Forelimb muscle (tissue), 1 donor: ENCODE measurements at regions not wholly inside any gene's neighbourhood (a gene's known extent, or its start where the extent isn't known, plus 50 kb on each side); places are given as distances from the start of the nearest gene placed in this dataset.

Source experiments
- DNase-seq: peaks from one replicate; pipeline ENCODE4 v3.0.0-alpha.2; 2013; ENCODE audit warnings: low read depth

DNA sequence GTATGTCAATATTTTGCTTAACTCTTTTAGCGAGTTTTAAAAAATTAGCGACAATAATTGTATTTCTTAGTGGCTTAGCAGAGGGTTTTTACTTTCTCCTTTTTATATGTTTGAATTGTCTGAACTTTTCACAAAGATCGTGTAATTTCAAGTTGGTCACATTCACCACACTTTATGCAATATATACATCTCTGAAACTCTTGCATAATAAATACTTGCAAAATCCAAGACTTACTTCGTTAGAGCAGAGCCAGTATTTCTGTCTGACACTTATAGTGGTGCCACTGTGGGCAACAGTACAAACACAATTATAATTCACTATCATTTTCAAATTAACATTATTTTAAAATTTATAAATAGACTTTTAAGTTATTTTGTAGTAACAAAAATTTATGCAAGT lies 62.0 kb downstream of the SUCNR1 start:
- no peak for DNase-seq

DNA sequence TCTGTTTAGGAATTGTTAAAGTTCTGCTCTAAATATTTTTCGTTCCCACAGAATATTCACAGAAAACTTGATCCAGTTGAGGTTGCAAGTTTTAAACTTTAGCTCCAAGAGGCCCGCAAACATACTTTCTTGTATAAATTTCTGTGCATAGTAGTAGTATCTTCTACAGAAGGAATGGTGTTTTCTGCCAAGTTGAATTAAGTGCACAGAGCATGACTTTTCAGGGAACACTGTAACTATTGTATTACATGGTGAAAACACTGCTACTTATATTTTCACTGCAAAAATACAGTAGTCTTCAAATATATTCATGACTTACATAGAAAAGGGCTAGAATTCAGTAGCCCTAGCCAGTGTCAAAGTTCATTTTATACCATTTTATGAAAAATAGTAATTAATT lies 67.0 kb downstream of the SUCNR1 start:
- DNase-seq: no peak

DNA sequence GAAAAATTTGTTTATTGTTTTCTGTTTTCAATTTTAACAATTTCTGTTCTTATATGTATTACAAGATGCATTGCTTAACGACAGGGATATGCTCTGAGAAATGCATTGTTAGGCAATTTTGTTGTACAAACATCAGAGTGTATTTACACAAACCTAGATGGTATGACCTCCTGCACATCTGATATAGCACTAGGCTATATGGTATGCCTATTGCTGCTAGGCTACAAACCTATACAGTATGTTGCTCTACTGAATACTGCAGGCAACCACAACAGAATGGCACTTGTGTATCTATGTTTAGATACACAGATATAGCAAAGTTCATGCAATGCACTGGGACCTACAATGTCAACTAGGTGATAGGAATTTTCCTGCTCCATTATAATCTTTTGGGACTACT lies 70.1 kb downstream of the SUCNR1 start:
- no peak for DNase-seq

DNA sequence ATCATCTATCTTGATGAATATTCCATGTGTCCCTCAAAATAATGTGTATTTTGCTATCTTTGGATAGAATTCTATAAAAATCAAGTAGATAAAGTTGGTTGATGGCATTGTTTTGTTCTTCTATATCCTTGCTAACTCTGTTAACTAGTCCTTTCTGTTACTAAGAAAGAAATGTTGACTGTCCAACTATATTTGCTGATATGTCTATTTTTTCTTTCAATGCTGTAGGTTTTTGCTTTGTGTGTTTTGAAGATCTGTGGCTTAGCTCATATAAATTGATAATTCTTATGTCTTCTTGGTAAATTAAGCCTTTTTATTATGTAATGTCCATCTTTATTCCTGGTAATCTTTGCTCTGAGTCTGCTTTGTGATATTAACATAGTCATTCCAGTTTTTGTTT lies 70.9 kb downstream of the SUCNR1 start:
- no peak for DNase-seq

DNA sequence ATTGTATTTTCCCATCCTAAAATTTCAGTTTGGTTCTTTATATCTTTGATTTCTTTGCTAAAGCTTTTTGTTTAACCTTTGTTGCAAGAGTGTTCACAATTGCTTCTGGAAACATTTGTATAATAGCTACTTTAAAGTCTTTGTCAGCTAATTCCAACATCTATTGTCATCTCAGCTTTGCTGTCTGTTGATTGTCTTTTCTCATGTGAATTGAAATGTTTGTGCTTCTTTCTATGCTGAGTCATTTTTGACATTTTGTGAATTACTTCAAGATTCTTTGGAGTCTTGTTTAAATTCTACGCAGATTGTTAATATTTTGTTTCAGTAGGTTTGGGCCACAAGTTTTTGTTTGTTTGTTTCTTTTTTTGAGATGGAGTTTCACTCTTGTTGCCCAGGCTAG lies 73.2 kb downstream of the SUCNR1 start:
- DNase-seq: no peak

DNA sequence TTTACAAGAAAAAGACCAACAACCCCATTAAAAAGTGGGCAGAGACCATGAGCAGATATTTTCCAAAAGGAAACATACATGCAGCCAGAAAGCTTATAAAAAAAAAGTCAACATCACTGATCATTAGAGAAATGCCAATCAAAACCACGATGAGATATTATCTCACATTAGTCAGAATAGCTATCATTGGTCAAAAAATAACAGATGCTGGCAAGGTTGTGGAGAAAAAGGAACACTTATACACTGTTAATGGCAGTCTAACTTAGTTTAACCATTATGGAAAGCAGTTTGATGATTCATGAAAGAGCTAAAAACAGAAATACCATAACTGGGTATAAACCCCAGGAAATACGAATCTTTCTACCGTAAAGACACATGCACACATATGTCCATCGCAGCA lies 76.3 kb downstream of the SUCNR1 start:
- no peak for DNase-seq

DNA sequence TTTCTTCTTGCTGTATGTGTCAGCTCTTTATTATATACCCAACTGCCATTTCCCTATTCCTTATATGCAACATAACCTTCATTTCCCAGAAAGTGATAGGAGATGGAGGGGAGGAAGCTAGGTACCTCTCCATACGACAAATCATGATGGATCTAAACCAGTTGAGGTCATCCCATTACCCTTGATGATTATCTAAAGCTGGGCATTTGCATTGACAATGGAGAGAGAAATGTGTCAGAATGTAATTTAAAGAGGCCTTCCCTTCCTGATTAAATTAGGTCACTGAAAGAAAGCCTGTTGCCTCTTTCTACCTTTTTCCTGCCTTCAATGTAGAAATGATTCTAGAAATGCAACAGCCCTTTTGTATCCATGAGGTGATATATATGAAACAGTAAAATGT lies 81.9 kb downstream of the SUCNR1 start:
- DNase-seq: no peak

DNA sequence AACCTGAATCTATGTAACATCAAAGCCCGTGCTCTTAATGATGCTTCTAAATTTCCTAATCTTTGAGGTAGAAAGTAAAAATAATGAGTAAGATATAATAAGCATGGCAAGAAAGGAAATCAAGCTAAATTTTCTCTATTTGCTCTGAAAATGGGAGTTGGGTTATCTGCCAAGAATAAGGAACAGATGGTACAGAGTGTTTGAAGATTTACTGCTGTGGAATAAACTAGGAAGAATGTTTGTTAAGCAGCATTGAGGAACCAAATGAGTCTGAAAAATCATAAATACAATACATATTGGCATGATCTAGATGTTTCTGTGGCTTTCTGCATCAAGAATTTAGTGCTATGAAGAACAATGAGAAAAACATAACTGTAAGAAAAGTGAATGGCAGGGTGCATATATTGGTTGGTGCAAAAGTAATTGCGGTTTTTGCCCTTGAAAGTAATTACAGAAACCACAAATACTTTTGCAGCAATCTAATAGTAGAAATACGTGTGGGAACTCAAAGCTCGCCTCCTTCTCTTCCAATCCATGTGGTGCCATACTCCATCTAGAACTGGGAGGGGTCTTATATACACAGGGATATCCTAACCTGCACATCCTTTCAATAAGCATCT lies 87.6 kb downstream of the SUCNR1 start:
- DNase-seq: no peak

DNA sequence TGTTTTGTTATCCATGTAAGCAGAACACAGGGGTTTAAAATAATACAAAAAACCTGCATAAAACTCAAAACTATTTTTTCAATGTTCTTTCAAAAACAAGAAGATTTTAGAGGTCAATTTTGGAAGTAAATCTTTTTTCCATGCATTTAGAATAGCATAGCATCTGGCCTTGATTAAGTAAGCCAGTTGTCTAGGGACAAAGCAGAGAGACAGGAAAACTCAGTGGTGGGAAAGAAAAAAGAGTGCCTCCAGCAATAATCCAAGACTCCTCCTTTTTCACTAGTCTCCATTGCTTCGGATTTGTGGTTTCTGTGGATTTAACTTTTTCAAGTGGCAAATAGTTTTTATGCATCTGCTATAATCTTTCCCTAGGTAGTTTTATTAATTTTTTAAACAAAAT lies 88.9 kb downstream of the SUCNR1 start:
- peak; percentile 36 for DNase-seq

DNA sequence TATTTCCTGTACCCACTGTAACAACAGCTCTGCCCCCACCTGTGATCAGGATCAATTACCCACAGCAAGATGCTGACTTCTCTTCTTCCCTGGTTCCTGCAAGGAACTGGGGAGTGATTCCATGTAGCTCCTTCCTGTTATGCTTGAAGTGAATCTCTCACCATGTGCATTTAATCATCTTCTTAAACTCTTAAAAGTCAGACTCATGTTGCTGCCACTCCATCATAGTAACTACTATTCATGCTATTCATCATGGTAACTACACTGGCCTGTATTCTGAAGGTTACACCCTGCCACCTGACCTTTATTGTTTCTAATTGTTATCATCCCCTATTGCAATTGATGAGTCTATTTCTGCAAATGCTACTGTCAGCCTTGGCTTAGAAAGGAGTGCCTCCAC lies 89.5 kb downstream of the SUCNR1 start:
- no peak for DNase-seq

DNA sequence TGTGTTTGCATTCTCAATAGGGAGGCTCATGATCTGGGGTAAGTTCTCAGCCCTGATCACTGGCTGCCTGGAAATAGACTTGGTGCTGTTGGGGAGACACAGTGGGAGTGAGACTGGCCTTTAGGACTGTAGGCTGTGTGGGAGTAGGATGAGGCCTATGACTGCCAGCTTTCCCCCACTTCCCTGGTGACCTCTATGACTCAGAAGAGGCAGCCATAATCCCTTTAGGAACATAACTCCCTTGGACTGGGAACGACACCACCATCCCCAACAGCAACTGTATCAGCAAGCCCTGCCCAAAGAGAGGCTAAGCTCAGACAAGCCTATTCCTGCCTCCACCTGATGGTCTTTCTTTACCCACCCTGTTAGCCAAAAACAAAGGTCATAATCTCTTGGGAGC lies 91.3 kb downstream of the SUCNR1 start:
- DNase-seq: no peak

DNA sequence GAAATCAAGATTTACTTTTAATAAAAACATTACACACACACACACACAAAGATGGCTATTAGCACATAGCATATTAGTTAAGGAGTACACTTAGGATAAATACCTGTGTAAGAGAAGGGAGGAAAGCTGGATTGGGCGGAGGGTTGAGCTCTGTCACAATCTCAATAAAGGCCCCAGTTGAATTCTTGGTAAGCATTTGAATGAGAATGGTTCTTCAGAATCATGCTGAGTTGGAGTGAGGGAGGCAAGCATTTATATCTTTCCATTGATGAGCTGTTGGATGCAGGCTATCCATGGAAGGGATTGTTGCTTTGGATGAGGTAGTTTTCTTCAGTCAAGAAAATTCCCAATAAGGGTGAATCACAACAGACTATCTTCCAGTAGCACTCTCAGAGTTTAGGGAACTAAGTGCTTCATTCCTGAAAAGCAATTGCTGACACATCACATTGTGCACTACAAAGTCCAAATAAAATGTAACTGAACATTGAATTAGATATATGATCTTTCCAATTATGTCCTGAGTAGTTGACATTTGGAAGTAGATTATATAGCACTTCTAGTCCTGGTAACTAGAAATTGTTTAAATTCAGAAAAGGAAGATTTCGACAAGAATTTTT lies 95.7 kb downstream of the SUCNR1 start:
- DNase-seq: no peak

DNA sequence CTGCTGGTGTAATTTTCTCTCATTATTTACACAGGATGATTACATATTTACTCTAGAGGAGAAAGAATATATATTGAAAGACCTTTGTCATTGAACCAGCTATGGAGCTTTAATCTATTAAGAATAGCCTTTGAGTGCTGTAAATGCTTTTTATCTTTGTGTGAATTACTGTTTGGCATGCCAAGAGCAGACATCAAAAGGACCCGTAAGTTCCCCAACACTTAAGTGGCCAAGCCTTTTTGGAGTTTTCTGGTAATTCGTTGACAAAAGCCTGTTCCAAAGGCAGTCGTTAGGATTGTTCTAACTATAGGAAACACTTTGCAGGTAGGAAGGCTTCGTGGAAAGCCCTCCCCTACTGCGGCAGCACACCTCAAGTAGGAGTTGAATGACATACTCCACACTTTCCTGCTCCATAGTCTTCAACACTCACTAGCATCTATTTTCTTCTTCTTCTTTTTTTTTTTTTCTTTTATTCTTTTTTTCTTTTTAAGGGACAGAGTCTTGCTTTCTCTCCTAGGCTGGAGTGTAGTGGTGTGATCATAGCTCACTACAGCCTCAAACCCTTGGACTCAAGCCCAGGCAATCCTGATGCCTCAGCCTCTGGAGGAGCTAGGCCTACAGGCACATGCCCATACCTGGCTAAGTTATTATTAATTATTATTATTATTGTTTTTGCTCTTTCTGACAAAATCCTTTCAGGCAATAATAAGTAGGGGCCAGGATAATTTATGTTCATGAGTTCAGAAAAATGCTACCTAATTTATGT lies 98.6 kb downstream of the SUCNR1 start:
- DNase-seq: no peak

DNA sequence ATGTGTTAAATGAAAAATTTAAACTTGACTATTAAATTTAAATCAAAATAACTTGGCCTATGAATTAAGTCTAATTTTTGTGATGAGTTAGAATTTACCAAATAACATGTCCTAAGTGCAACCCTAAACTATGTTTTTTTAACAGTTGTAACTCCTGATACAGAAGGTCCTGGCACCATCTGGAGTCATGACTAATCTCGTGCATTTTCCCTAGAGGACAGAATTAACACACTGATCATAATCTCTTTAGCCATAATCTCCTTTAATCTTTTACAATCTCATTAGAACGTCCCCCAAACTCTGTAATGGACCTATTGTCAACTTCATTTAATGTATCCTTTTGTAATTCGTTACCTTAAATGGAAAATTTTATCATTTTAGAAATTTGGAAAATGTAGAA lies 100.6 kb downstream of the SUCNR1 start:
- DNase-seq: no peak

DNA sequence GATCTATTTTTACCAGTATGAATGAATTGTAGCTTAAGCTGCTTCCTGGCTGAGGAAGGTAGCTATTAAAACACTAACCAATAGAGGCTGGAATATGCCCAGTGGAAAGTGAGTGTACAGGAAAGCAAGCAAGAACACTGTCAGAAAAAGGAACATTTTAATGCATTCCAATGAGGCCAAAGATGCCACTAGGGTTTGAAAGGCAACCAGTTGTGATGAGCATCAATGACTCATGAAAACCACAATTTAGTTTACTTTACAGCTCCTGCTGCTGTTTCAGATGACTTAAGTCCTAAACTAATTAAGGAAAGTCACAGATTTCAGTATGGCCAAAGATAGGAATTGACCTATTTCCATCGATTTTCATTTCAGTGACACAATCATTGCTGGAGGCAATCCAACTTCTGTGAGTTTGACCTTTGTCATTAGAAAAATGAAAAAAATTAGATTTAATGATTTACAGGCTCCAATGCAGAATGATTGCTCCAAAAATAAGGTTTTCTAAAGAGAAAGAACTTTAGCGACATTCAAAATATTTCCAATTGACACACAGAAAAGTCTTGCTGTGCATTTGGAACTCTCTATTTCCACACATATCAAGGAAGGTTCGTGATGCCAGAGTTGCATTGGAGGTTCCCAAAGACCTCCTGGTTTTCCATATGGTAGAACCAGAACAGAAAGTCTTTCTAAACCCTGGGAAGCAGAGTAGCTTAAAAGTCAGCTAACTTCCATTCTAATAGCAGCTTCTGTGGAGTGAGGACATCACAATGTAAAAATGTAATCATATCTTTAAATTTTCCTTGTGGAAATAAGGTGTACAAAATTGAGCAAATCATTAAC lies 103.0 kb downstream of the SUCNR1 start:
- no peak for DNase-seq

DNA sequence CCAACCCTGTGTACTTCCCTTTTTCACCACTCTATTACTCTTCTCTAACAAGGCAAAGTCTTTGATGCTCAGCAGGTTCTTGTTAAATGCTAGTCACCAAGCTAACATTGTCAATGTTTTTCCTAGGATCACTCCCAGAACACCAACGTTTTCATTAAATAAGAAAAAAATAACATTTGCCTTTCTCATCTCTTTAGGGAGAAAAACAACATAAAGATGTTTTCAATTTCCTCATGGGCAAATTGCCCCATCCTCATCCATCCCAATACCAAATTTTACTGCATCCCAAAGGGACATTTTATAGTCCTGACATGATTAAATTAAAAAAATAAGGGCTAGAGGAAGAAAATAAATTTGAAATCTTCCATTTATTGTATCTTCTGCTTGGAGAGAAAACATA lies 106.5 kb downstream of the SUCNR1 start:
- DNase-seq: peak; percentile 83

DNA sequence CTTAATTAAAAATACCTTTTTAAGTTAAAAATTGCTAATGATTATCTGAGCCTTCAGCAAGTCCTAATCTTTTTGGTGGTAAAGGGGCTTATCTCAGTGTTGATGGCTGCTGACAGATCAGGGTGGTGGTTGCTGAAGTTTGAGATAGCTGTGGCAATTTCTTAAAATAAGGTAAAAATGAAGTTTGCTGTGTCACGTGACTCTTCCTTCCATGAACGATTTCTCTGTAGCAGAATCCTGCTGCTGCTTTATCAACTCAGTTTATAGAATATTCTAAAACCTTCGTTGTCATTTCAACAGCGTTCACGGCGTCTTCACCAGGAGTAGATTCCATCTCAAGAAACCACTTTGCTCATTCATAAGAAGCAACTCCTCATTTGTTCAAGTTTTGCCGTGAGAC lies 110.1 kb downstream of the SUCNR1 start:
- DNase-seq: no peak

DNA sequence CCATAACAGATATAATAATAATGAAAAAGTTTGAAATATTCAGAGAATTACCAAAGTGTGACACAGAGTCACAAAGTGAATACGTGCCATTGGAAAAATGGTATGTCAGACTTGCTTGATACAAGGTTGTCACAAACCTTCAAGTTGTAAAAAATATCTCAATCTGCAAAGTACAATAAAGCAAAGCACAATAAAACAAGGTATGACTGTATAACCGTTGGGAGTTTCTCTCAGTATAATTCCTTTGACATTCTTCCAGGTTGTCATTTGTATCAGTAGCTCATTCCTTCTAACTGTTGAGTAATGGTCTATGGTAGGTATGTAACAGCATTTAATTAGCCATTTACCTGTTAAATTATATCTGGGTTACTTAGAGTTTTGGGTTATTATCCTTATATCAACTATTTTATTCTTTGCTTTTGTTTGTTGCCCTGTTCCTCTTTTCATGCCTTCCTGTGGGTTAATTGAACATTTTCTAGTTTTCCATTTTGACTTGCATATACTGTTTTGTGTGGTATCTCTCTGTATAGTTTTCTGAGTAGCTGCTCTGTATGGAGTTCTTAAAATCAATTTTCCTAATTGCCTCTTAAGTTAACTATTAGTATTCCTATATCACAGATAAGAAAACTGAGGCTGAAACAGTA lies 112.5 kb downstream of the SUCNR1 start:
- DNase-seq: no peak

DNA sequence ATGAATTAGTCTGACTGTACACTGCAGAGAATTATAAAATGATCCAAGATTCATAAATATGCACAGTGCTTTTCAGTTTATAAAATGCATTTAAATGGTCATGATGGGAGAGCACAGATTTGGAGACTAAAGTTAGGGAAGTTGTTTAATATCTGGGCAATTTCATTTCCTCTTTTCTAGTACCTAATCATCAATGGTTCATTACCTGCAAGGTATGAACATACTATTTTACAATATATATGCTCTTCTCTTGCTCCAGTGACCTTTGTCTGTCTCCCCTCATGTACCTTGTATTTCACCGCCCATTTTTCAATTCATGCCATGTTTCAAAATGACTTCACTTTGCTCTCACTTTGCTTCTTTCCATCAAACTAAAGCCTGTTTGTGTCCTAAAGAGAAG lies 114.5 kb downstream of the SUCNR1 start:
- no peak for DNase-seq

DNA sequence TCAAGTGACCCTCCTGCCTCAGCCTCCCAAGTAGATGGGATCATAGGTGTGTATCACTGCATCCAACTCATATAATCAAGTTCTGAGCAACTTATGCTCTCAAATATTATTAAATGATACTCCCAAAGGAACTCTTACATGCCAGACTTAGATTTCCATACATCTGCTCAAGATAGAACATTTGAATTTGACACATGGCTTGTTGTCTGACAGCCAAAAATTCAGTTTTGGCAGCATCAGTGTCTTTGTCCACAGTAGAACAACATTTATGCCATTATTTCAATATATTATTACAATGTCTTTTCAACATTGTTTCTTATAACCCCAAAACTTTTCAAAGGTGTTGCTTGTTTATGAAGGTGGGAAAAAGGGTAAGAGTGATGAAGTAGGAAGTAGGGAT lies 116.2 kb downstream of the SUCNR1 start:
- DNase-seq: peak; percentile 38

DNA sequence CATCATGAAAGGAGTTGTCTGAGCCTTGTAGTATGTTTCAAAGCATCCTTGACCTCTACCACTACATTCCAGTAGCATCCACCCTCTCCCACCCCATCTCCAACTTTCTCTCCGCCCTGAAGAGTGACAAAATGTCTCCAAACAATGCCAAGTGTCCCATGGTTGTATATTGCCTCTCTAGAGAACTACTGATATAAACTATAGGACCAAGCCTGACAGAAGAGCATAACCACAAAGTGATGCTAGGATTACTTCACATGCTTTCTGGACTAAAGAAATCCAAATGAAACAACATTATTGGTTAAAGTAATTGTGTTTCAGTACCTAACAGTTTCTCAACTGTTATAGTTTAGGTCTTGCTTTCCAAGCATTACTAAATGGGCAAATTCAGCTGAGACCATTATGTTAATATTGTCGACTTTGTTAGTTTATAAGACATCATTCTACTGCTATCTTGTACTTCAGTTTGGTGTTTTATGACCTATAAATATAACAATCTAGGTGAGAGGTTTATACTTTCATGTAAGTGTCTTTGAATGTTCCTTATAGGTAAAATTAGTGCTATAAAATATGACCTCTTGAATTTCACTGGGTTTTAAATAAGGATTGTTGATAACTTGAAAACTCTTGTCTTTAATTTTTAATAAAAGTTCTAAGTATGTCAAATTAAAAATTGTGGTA lies 117.4 kb downstream of the SUCNR1 start:
- no peak for DNase-seq
